Astrocyte (in vitro differentiated cells and primary cell): ENCODE measurements at regions not wholly inside any gene's neighbourhood (a gene's known extent, or its start where the extent isn't known, plus 50 kb on each side); places are given as distances from the start of the nearest gene placed in this dataset.
A peak's percentile ranks its signal among the peaks of the same experiment; 100 is the strongest.

Experiments used
- DNase-seq: peaks from one replicate; pipeline ENCODE4 v3.0.0-alpha.2; 2010; ENCODE audit warnings: low read depth
- FAIRE-seq: peaks from 2 replicates; lab custom pipeline; 2011; peaks lifted over from hg19 to GRCh38; lab: Jason Lieb, UNC
- H2AFZ ChIP-seq: 2 replicates; pipeline ENCODE4 v1.6.0; 2012; ENCODE audit warnings: low read depth, low read length, inconsistent platforms
- H3K27ac ChIP-seq: 2 replicates; pipeline ENCODE4 v1.5.1; 2011; ENCODE audit warnings: low read depth, low read length, inconsistent platforms
- H3K27me3 ChIP-seq: 2 replicates; pipeline ENCODE4 v1.6.0; 2011; ENCODE audit warnings: low read length, inconsistent platforms; ENCODE audit not compliant: insufficient read depth
- H3K36me3 ChIP-seq: 2 replicates; pipeline ENCODE4 v1.5.1; 2011; ENCODE audit warnings: low read length, inconsistent platforms; ENCODE audit not compliant: insufficient read depth
- H3K4me1 ChIP-seq: 2 replicates; pipeline ENCODE4 v1.5.1; 2011; ENCODE audit warnings: low read length, inconsistent platforms; ENCODE audit not compliant: insufficient read depth
- H3K4me2 ChIP-seq: 2 replicates; pipeline ENCODE4 v1.6.0; 2012; ENCODE audit warnings: low read length, inconsistent platforms
- H3K4me3 ChIP-seq: 2 replicates; pipeline ENCODE4 v1.5.1; 2011; ENCODE audit warnings: low read depth, mild to moderate bottlenecking, low read length, inconsistent platforms; ENCODE audit not compliant: insufficient read depth
- H3K79me2 ChIP-seq: 2 replicates; pipeline ENCODE4 v1.6.0; 2012; ENCODE audit warnings: mild to moderate bottlenecking, low read length, inconsistent platforms; ENCODE audit not compliant: insufficient read depth
- H3K9ac ChIP-seq: 2 replicates; pipeline ENCODE4 v1.6.0; 2012; ENCODE audit warnings: mild to moderate bottlenecking, low read length, inconsistent platforms
- H3K9me3 ChIP-seq: 2 replicates; pipeline ENCODE4 v1.5.1; 2012; ENCODE audit warnings: low read depth, mild to moderate bottlenecking, low read length, inconsistent platforms; ENCODE audit not compliant: insufficient read depth
- H4K20me1 ChIP-seq: 2 replicates; pipeline ENCODE4 v1.6.0; 2012; ENCODE audit warnings: low read length, inconsistent platforms; ENCODE audit not compliant: insufficient read depth
- H3K27ac Mint-ChIP-seq: one replicate; pipeline ENCODE4 v1.8.0; 2021; ENCODE audit warnings: mild to moderate bottlenecking, mixed read lengths; ENCODE audit not compliant: unreplicated experiment
- H3K27me3 Mint-ChIP-seq: one replicate; pipeline ENCODE4 v1.8.0; 2021; ENCODE audit warnings: low read depth, mixed read lengths; ENCODE audit not compliant: unreplicated experiment
- H3K36me3 Mint-ChIP-seq: one replicate; pipeline ENCODE4 v1.8.0; 2021; ENCODE audit warnings: low read depth, mixed read lengths; ENCODE audit not compliant: unreplicated experiment
- H3K4me1 Mint-ChIP-seq: one replicate; pipeline ENCODE4 v1.8.0; 2021; ENCODE audit warnings: low read depth, mixed read lengths; ENCODE audit not compliant: unreplicated experiment
- H3K4me3 Mint-ChIP-seq: one replicate; pipeline ENCODE4 v1.8.0; 2021; ENCODE audit warnings: mild to moderate bottlenecking, moderate library complexity, mixed read lengths; ENCODE audit not compliant: unreplicated experiment
- H3K9me3 Mint-ChIP-seq: one replicate; pipeline ENCODE4 v1.8.0; 2021; ENCODE audit warnings: mild to moderate bottlenecking, mixed read lengths; ENCODE audit not compliant: unreplicated experiment
- CTCF ChIP-seq: IDR thresholded peaks from 2 replicates; pipeline ENCODE4 v1.5.1; 2011; ENCODE audit warnings: low read depth, mild to moderate bottlenecking, inconsistent platforms, low read length, moderate library complexity; ENCODE audit not compliant: insufficient read depth
- EZH2 ChIP-seq: IDR thresholded peaks from 2 replicates; pipeline ENCODE4 v1.6.1; 2012; ENCODE audit warnings: mild to moderate bottlenecking, low read length, inconsistent platforms; ENCODE audit not compliant: insufficient read depth

- no peaks in the 10 kb centered on the region for H3K4me1 ChIP-seq
- no peak for TF ChIP-seq CTCF
- TF ChIP-seq EZH2, result no peak
- H3K27ac ChIP-seq, result no peak overlapping the region
- no peak overlapping the region for H3K4me3 ChIP-seq
- no peaks in the 10 kb centered on the region for H3K36me3 ChIP-seq
- no peaks in the 10 kb centered on the region for H4K20me1 ChIP-seq
- no peaks in the 10 kb centered on the region for H3K27me3 ChIP-seq
- peaks cover 5% of the 10 kb centered on the region for H3K9me3 Mint-ChIP-seq
- DNase-seq (no peak), FAIRE-seq (no peak)
- no peak overlapping the region for H3K27ac Mint-ChIP-seq
- H3K36me3 Mint-ChIP-seq, result no peaks in the 10 kb centered on the region
- H3K4me1 Mint-ChIP-seq, result no peaks in the 10 kb centered on the region
- no peak overlapping the region for H3K9ac ChIP-seq
- no peak overlapping the region for H3K4me3 Mint-ChIP-seq
- H3K79me2 ChIP-seq, result no peaks in the 10 kb centered on the region
- H3K27me3 Mint-ChIP-seq, result no peaks in the 10 kb centered on the region
- no peaks in the 10 kb centered on the region for H3K9me3 ChIP-seq
- H3K4me2 ChIP-seq, result no peak overlapping the region
- H2AFZ ChIP-seq, result no peak overlapping the region
Observed at GRCh38 chr4:62327612-62328297, 1127.6 kb downstream of the ADGRL3 start.

DNA sequence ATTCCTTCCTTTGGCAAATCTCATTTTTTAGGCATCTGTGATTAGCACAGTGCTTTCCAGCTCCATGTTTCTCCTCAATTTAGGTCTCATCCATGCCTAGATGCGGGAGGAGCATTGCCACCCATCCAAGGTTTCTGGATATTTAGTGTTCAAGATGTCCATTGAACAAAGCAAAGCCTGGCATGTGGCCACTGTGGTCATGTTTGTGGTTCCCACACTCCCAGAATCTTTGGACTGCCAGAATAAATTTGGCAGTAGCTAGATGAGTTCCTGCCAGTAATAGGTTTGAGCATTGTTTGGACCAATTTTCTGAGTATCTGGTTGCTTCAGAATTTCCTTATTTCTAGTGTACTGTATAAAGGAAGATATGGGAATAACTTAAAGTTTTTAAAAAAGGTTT lies 1124.1 kb downstream of the ADGRL3 start:
- H3K9me3 Mint-ChIP-seq, result peaks cover 5% of the 10 kb centered on the region
- H3K4me2 ChIP-seq, result no peak overlapping the region

More for the DNA sequence above, 1124.1 kb downstream of the ADGRL3 start:
- Histone ChIP-seq H3K4me3 (no peak overlapping the region), H3K79me2 (no peaks in the 10 kb centered on the region), H3K9me3 (no peaks in the 10 kb centered on the region), H3K27me3 (no peaks in the 10 kb centered on the region), H3K9ac (no peak overlapping the region), H3K4me1 (no peaks in the 10 kb centered on the region), H2AFZ (no peak overlapping the region), H3K36me3 (no peaks in the 10 kb centered on the region), H3K27ac (no peak overlapping the region), H4K20me1 (no peaks in the 10 kb centered on the region)
- Mint-ChIP-seq H3K36me3 (no peaks in the 10 kb centered on the region), H3K4me3 (no peak overlapping the region), H3K27ac (no peak overlapping the region), H3K27me3 (no peaks in the 10 kb centered on the region), H3K4me1 (no peaks in the 10 kb centered on the region)
- peak; percentile 2 for DNase-seq
- TF ChIP-seq EZH2 (no peak), CTCF (no peak)
- FAIRE-seq, result no peak
